ENCODE measurements at regions not wholly inside any gene's neighbourhood (a gene's known extent, or its start where the extent isn't known, plus 50 kb on each side); places are given as distances from the start of the nearest gene placed in this dataset.
"Not testable (repeated sequence)": the region's sequence is repeated elsewhere in the genome, so short reads cannot be mapped to it uniquely, and the experiment has no call there.

- FAIRE-seq: no peak
- DNase-seq (ENCODE audit: low spot score): no peak
These were observed 391.0 kb downstream of the GPAT3 start for GRCh38 chr4:83926950-83927349.

DNA sequence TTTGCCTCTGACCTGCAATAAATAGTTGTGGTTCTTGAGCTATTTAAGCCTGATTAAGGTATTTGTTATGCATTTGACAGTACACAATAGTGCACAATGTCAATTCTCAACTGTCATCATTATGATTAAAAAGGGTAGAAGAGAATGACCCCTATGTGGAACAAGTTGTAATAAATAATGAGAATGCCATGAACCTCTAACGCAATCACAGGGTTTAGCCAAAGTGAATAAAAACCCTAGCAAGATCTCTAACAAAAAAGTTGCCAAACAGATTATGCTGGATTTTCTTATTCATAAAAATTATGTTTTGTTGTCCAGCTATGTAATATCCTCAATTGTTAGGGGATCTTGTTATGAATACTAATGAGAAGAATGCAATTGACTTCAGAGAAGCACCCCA is 387.4 kb downstream of the GPAT3 start:
- FAIRE-seq: no peak
- no peak for DNase-seq (ENCODE audit: low spot score)

DNA sequence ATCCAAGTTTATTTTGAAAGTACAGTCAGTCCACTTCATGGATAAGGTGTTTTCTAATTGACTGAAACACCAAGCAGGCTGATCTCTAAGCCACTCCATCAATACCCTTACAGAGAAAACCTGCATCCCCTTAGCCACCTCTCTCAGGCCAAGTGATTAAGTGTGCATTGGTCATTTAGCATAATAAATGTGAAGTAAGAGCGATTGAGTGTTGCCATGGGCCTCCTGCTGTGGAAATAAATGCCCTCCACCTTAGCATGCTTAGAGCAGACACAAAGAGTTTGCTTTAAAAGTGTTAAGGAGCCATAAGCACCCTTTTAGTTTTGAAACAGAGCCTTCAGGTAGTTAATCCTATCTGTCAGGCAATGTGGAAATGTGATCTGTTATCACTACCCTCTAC is 386.5 kb downstream of the GPAT3 start:
- FAIRE-seq (no peak), DNase-seq (ENCODE audit: low spot score) (no peak)

- FAIRE-seq (no peak), DNase-seq (ENCODE audit: low spot score) (no peak)
These were observed 385.2 kb downstream of the GPAT3 start for GRCh38 chr4:83921124-83921523.

DNA sequence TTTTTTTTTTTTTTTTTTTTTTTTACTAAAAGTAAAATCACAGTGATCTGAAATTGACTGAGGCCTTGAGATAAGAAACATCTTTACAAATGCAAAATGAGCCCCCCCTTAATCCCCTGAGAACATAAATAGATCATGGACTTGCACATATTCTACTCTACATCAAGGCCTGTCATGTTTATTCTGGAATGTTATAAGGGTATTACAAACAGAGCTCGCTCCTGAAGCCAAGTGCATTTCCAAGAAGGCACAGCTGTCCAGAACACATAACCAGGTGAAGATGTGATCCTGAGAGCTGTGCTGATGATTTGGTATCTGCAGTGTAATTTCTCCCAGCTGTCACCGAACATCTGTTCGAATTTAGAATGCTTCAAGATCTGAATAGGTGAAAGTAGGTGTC is 384.5 kb downstream of the GPAT3 start:
- FAIRE-seq: no peak
- DNase-seq (ENCODE audit: low spot score): no peak

DNA sequence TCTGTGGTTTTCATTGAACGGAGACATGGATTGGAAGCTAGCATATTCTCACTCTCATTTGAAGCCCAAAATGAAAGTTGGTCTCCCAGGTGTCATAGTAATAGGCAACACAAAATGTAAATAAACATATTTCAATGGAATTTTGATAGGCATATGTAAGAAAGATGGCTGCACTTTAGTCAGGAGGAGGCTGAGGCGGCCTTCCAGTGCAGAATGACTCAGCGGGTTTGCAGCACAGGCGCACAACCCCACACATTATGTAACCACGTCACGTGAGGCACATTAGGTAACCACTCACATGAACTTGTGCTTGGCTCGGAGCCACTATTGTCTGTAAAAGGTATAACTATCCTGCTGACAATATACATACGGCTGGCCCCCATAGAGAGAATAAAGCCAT is 381.7 kb downstream of the GPAT3 start:
- FAIRE-seq: peak; percentile 56

GRCh38 chr4:83910693-83911092 is 374.8 kb downstream of the GPAT3 start:
- DNase-seq (ENCODE audit: low spot score) (no peak), FAIRE-seq (no peak)

More for the DNA sequence above, 381.7 kb downstream of the GPAT3 start:
- peak; percentile 12 for DNase-seq (ENCODE audit: low spot score)

GRCh38 chr4:83906561-83906960 is 370.7 kb downstream of the GPAT3 start:
- FAIRE-seq (no peak), DNase-seq (ENCODE audit: low spot score) (no peak)

- FAIRE-seq (peak; percentile 93), DNase-seq (ENCODE audit: low spot score) (peak; percentile 12)
These were observed 370.0 kb downstream of the GPAT3 start for GRCh38 chr4:83905952-83906351.

GRCh38 chr4:83903740-83904139 is 367.8 kb downstream of the GPAT3 start:
- not testable (repeated sequence) for FAIRE-seq; DNase-seq (ENCODE audit: low spot score)

- no peak for FAIRE-seq
These were observed 358.9 kb downstream of the GPAT3 start for GRCh38 chr4:83894831-83895230.

GRCh38 chr4:83890816-83891215 is 354.9 kb downstream of the GPAT3 start:
- DNase-seq (ENCODE audit: low spot score) (no peak), FAIRE-seq (no peak)

More at GRCh38 chr4:83894831-83895230, 358.9 kb downstream of the GPAT3 start:
- no peak for DNase-seq (ENCODE audit: low spot score)

DNA sequence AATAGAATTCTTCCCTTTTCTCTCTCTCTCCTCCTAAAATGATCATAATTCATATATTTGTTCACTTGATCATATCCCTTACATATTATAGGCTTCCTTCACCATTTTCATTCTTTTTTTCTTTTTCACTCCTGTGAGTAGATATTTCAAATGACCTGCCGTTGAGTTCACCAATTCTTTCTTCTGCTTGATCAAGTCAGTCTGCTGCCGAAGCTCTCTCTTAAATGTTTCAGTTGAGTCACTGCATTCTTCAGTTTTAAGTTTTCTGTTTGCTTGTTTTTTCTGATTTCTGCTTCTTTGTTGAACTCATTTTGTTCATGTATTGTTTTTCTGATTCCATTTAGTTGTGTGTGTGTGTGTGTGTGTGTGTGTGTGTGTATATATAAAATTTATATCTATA is 354.3 kb downstream of the GPAT3 start:
- DNase-seq (ENCODE audit: low spot score) (no peak), FAIRE-seq (no peak)

- DNase-seq (ENCODE audit: low spot score) (no peak), FAIRE-seq (no peak)
These were observed 353.9 kb downstream of the GPAT3 start for GRCh38 chr4:83889802-83890201.

DNA sequence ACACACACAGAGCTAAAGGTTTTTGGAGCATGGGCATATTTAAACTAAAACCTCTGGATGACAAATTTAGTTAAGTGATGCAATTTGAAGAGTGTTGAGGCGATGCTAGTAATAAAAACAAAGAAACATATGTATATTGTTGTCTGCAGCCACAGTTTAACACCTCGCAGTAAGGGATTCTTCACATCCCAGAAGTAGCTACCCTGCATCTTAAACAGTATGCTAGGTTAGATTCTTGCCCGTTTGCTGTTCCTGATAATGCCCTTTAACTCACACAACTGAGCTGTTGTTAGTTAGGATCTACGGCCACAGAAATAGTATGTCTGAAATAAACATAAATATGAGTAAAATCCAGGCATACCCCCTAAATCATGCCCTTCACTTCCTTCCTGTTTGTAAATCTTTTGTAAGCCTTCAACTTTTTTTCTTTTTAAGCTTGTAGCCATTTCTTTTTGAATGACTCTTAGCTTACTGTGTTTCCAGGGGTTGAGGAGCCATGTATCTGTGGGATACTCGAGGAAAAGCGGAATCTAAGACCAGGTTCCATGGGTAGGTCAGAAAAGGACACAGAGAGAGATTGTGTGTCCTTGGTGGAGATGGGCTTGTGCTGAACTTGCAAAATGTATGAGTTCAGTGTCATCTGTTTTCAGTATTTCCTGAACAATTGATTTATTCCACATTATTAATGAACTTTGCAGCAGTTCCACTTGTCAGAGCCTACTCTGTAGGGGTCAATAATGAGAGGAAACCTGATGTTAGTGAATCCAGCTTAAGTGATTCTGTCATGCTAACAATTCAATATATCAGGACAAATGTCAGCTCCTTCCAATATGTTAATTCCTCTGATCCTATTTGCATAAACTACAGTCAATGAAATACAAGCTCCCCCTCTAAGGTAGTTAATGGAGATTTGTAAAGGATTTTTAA is 349.6 kb downstream of the GPAT3 start:
- FAIRE-seq (no peak), DNase-seq (ENCODE audit: low spot score) (no peak)

GRCh38 chr4:83876047-83876446 is 340.1 kb downstream of the GPAT3 start:
- no peak for FAIRE-seq
- no peak for DNase-seq (ENCODE audit: low spot score)

DNA sequence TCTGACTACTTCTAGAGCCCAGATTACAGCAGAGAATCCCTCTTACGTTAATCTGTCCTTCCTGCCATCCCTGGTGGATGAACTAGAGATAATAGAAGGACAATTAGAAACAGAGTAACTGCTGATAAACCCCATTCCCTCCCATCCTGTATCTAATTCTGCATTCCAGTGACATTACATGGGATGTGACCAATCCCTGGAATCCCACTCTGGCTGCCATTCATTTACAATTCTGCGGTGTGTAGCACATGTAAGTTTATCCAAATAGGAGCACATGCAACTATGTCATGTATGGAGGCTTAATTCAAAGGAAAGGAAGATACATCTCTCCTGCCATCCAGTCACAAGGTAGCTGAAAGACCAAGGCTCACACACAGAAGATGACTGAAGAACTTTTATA is 339.5 kb downstream of the GPAT3 start:
- FAIRE-seq: peak; percentile 48
- DNase-seq (ENCODE audit: low spot score): no peak

GRCh38 chr4:83873996-83874395 is 338.1 kb downstream of the GPAT3 start:
- FAIRE-seq: no peak
- no peak for DNase-seq (ENCODE audit: low spot score)

DNA sequence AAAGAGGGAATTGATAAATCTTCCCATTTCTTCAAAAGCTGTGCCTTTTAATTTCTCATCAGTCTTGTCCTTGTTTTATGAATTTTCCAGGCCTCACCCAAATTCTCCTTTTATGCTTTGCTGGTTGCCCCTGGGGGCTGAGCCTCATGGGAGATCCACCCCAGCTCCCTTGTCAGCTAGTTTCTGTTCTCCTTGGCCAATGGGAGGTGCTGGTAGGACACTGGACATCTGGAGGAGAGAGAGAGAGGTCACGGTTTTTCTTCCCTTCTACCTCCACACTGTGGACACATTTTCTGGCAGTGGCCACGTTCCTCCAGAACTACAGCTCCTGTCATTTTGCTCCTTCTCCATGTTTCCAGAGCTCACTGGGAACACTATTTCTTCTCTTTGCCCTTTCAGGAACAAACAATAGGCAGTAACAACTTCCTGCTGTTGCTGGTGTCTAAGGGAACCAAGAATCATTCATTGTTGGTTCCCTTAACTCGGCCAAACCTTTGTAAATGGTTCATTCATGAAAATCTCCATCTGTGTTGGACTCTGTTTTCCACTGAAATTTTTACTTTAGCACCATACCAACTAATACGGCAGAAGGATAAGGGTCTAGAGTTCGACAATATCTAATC is 334.5 kb downstream of the GPAT3 start:
- no peak for DNase-seq (ENCODE audit: low spot score)
- no peak for FAIRE-seq

DNA sequence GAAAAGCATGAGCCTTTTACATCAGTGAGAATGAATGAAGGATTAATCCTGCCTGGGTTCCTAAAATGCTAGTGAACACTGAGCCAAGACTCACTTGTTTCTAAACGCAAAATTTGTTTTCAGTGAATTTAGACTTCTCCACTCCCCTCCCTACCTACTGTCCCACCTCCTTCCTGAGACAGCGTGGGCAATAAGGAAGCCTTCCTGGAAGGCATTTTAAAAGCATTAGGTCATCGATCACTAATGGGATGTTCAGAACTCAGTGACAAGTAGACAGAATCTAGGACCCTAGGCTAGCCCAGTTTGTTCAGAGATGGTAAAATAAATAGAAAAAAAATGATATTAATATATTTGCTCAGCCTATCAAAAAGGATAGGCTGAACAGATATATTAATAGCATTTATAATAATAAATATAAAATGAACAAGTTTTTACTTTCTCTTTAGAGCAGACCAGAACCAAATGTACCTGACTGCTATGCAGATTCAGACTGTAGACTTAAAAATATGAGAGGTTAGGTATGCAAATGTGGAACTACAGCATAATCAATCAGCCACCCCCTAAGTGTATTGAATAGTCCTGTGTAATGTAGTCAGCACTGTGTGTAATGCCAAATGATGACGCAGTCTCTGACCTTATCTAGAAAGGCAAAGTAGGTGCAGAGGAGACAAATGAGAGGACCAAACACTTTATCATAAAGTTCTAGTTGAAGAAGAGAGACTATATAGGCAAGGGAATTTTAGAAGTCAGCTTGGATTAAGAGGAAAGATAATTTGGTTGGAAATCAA is 331.1 kb downstream of the GPAT3 start:
- DNase-seq (ENCODE audit: low spot score) (peak; percentile 52), FAIRE-seq (peak; percentile 37)

GRCh38 chr4:83865417-83866150 is 329.7 kb downstream of the GPAT3 start:
- DNase-seq (ENCODE audit: low spot score) (no peak), FAIRE-seq (no peak)

All from urothelium cell line (cell line).